Fibroblast of villous mesenchyme (primary cell): ENCODE measurements at regions not wholly inside any gene's neighbourhood (a gene's known extent, or its start where the extent isn't known, plus 50 kb on each side); places are given as distances from the start of the nearest gene placed in this dataset.

Experiments
- DNase-seq: peaks from one replicate; pipeline ENCODE4 v3.0.0-alpha.2; 2010; ENCODE audit warnings: low read depth
- H3K4me3 ChIP-seq: 2 replicates; pipeline ENCODE4 v1.5.1; 2011; ENCODE audit warnings: low read depth, mild to moderate bottlenecking, low read length
- TF ChIP-seq, protein P1 (sequence below): IDR thresholded peaks from 2 replicates; pipeline ENCODE4 v1.5.1; 2012; ENCODE audit warnings: low read depth, mild to moderate bottlenecking, low read length; ENCODE audit not compliant: insufficient read depth

DNA sequence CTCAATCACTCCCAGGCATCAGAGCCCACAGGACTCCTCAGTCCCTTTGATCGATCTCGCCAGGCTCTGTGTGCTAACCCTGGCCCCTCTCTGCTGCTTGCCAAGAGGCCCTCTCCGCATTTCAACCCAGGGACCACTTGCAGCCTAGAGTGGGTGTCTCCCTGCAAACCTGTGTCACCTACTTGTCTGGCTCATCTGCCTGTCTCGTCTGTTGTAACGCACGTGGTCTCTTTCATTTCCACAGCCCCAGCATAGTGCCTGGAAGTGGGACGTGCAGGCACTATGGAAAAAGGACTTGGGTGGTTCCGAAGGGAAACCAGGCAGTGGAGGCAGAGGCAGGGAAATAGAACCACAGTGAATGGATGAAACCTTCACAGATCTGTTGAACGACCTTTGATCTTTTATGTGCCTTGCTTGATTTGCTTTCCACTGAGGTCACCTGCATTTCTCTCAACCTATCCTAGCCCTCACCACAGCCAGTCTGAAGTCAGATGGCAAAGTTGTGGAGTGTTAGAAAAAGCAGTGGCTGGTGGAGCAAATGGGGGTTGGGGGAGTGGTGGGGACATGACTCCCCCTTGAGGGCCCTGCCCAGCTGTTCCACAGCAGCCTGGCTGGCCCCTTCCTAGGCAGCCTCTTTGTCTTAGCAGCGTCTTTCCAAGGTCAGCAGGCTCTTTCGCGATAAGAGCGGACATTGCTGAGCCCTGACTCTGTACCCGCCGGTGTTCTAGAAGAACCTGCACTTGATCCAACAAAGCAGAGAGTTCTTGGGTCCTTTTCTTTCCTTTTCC is 55.8 kb upstream of the TAGAP start:
- no peak for DNase-seq
- H3K4me3 ChIP-seq, result no peak overlapping the region
- TF ChIP-seq, protein P1, sequence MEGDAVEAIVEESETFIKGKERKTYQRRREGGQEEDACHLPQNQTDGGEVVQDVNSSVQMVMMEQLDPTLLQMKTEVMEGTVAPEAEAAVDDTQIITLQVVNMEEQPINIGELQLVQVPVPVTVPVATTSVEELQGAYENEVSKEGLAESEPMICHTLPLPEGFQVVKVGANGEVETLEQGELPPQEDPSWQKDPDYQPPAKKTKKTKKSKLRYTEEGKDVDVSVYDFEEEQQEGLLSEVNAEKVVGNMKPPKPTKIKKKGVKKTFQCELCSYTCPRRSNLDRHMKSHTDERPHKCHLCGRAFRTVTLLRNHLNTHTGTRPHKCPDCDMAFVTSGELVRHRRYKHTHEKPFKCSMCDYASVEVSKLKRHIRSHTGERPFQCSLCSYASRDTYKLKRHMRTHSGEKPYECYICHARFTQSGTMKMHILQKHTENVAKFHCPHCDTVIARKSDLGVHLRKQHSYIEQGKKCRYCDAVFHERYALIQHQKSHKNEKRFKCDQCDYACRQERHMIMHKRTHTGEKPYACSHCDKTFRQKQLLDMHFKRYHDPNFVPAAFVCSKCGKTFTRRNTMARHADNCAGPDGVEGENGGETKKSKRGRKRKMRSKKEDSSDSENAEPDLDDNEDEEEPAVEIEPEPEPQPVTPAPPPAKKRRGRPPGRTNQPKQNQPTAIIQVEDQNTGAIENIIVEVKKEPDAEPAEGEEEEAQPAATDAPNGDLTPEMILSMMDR, result no peak

DNA sequence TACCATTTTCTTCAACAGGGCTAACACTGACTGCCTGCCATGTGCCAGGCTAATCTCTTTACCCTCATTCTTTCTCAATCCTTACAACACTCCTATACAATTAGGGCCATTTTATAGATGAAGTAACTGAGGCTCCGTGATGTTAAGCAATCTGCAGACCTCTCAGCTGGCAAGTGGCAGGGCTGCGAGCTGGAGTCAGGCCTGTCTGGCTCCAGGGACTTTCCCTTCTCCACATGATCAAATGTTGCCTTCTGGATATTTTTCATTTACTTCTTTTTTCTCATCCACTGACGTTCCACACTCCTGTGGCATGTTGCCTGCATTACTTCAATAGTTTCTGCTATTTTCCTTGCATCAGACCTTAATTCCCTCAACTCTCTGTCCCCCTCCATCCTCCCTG is 55.2 kb upstream of the TAGAP start:
- TF ChIP-seq, protein P1, result no peak
- no peak for DNase-seq
- H3K4me3 ChIP-seq, result no peak overlapping the region

DNA sequence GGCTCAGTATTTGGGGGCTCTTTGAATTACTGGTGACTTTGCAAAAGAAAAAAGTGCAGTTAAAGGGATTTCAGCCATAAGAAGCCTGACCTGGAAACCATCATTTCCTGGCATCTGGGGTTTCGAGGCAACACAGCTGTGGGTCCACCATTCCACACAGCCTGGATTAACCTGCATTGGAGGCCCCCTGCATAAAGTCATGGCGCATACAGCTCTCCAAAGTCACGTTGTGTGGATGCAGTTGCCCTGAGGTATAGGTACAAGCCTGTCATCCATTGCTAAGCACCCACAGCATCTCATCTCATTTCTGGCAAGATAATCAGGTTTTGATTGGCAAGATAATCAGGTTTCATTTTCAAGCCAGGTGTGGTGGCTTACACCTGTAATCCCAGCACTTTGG is 54.5 kb upstream of the TAGAP start:
- H3K4me3 ChIP-seq, result no peak overlapping the region
- no peak for DNase-seq
- TF ChIP-seq, protein P1, result no peak

DNA sequence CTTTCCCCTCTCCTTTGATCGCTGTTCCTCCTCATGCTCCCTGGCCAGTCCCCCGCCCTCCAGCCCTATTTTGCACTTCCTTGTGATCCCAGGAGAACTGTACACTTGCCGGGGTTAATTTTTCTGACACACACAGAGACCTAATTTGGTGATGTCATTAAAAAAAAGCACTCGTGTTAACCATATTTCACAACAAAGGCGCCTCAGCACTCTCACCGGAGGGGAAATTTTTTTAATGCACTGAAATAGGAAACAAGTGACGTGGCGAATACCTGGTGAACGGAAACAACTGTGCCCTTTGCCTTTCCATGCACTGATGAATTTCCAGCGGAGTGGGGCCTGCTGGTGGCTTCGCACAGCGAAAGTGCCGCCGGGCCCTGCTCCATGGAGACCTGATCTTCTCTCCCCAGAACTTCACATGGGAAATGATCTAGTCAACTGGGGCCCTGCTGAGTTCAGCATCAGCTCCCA is 53.9 kb upstream of the TAGAP start:
- DNase-seq, result no peak
- TF ChIP-seq, protein P1, result no peak
- no peak overlapping the region for H3K4me3 ChIP-seq

DNA sequence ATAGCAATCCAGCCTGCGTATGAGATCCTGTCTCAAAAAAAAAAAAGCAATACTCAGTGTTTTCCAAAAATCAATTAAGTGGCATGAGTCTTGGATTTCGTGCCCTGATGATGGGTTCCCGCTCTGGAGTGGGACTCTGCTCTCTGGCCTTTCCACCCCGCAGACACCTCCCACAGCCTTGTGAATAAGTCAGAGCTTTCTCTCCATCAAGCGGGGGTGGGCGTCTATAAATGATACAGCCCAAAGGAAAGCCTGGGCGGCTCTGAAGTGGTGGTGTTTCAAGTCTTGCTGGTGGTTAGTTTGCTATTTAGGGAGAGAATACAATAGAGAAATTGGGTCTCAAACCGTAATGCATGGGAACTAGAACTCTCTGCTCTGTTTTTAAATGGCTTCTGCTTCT is 52.5 kb upstream of the TAGAP start:
- DNase-seq, result no peak
- TF ChIP-seq, protein P1, result no peak
- no peak overlapping the region for H3K4me3 ChIP-seq

DNA sequence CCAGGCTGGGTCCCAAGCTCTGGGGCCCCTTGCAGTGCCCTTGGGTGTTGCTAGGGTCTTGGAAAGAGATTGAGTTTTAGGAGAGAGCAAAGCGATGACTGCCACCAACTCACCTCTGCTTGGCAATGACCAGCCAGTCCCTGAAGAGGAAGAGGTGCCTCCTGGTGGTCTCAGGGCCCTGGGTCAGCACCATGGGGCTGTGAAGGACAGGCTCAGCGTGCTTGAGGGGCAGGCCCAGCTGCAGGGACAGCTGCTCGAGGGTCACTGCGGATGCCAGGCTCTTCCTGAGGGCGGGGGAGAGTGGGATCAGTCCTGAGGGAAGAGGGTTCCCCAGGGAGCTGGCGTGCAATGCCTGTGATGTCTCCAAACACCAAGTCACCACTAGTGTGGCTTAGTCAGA is 50.8 kb upstream of the TAGAP start:
- DNase-seq, result no peak
- H3K4me3 ChIP-seq, result no peak overlapping the region
- TF ChIP-seq, protein P1, result no peak
